Rectal smooth muscle tissue (tissue), 1 donor: ENCODE measurements at regions not wholly inside any gene's neighbourhood (a gene's known extent, or its start where the extent isn't known, plus 50 kb on each side); places are given as distances from the start of the nearest gene placed in this dataset.

Experiments
- H3K27ac ChIP-seq: one replicate; pipeline ENCODE4 v1.7.0; 2013; ENCODE audit warnings: low read depth, low read length, inconsistent platforms
- H3K27me3 ChIP-seq: one replicate; pipeline ENCODE4 v1.7.0; 2013; ENCODE audit warnings: low read length; ENCODE audit not compliant: control insufficient read depth, insufficient read depth
- H3K36me3 ChIP-seq: one replicate; pipeline ENCODE4 v1.7.0; 2013; ENCODE audit warnings: low read length; ENCODE audit not compliant: control insufficient read depth, insufficient read depth
- H3K4me1 ChIP-seq: one replicate; pipeline ENCODE4 v1.7.0; 2013; ENCODE audit warnings: low read length; ENCODE audit not compliant: control insufficient read depth, insufficient read depth
- H3K4me3 ChIP-seq: one replicate; pipeline ENCODE4 v1.7.0; 2013; ENCODE audit warnings: low read length
- H3K9ac ChIP-seq: one replicate; pipeline ENCODE4 v1.7.0; 2013; ENCODE audit warnings: low read length

DNA sequence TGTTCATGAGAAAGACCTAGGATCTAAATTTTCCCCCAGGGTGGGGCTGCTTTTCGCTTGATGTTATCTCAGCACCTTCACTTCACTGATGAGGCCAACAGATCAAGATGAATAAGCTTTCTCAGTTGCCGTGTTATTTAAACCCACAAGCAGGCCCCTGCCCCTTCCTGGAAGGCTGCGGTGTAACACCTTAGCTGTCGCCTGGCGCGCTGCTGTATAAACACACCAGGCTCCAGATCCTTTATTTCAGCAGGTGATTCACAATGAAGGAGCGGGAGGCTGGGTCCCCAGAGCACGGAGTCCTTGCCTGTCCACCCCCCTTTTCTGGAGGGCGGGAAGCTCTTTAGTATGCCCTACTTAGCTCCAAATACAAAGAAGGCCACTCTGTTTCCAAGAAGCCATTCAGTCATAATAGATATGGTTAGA, 515.4 kb downstream of the FUT8 start:
- no peak overlapping the region for H3K4me3 ChIP-seq
- H3K36me3 ChIP-seq = no peaks in the 10 kb centered on the region
- H3K4me1 ChIP-seq = no peaks in the 10 kb centered on the region
- H3K27me3 ChIP-seq = peaks cover 4% of the 10 kb centered on the region
- H3K9ac ChIP-seq = no peak overlapping the region
- no peak overlapping the region for H3K27ac ChIP-seq

DNA sequence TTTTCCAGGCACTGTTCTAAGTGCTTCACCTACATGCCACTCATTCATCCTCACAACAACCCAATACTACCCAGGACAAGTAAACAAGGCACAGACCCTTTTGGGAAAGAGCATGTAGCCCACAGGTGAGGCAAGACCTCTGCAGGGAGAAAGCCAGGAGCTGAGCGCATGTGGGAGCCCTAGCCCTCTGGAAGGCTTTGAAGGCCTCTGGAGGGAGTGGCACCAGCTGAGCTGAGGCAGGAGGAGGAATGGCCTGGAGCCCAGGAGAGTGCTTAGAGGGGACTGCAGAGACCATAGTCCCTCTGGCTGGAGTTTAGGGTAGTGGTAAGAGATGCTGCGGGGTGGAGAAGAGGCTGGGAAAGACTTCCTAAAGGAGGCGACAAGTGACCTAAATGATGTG, 516.5 kb downstream of the FUT8 start:
- Histone ChIP-seq H3K27me3 (peaks cover 4% of the 10 kb centered on the region), H3K36me3 (no peaks in the 10 kb centered on the region), H3K27ac (no peak overlapping the region), H3K9ac (no peak overlapping the region), H3K4me1 (no peaks in the 10 kb centered on the region), H3K4me3 (no peak overlapping the region)

DNA sequence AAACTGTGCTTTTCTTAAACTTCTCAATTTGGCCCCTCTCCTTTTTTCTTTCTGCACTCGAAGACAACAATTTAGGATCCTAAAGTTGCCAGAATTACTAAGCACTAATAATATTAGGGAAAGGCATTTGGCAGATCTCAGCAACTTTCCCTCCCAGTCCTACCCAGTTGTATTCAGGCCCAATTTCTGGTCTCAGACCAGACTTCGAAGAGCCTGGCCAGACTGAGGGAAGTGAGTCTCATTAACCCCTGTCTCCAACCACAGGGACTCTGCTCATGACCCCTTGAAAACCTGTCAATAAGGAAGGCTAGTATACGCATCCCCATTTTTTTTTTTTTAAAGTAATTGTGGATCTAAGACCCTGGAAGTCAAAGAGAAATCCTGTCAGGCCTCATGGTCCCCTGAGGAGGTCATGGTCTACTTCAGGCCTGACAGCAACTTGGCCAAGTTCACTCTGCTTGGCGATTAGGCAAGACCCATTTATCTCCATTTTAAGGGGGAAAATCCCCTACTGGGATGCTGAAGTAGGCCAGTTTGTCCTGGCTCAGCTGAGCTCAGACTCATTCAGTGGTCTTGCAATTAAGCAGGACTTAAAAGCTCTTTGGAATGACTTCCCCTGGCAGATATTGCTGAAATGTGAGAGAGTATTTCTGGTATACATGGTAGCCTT, 521.0 kb downstream of the FUT8 start:
- Histone ChIP-seq H3K9ac (no peak overlapping the region), H3K27me3 (no peaks in the 10 kb centered on the region), H3K4me3 (no peak overlapping the region), H3K36me3 (no peaks in the 10 kb centered on the region), H3K27ac (no peak overlapping the region), H3K4me1 (no peaks in the 10 kb centered on the region)

- no peak overlapping the region for H3K4me3 ChIP-seq
- H3K27me3 ChIP-seq = no peaks in the 10 kb centered on the region
- H3K36me3 ChIP-seq = no peaks in the 10 kb centered on the region
- H3K9ac ChIP-seq = no peak overlapping the region
- no peaks in the 10 kb centered on the region for H3K4me1 ChIP-seq
- no peak overlapping the region for H3K27ac ChIP-seq
Measured at GRCh38 chr14:65934070-65934435, 521.5 kb downstream of the FUT8 start.

DNA sequence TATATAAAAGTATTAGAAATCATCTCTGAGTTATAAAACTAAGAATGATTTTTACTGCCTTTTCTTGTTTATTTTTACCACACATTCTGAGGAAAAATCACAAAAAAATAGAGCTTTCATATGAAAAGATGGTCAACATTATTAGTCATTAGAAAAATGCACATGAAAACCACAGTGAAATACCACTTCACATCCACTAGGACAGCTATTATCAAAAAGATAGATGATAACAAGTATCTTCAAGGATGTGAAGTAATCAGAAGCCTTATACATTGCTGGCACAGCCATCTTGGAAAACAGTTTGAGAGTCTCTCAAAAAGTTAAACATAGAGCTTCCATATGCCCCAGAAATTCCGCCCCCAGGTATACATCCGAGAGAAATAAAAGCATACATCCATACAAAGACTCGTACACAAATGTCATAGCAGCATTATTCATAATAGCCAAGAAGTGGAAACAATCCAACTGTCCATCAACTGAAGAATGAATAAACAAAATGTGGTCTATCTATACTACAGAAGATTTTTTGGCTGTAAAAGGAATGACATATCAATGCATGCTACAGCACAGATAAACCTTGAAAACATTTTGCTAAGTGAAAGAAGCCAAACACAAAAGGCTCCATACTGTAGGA, 523.9 kb downstream of the FUT8 start:
- Histone ChIP-seq H3K9ac (no peak overlapping the region), H3K27ac (no peak overlapping the region), H3K4me1 (no peaks in the 10 kb centered on the region), H3K4me3 (no peak overlapping the region), H3K27me3 (no peaks in the 10 kb centered on the region), H3K36me3 (no peaks in the 10 kb centered on the region)

GRCh38 chr14:65937079-65937959, 524.8 kb downstream of the FUT8 start:
- H3K27me3 ChIP-seq = no peaks in the 10 kb centered on the region
- no peaks in the 10 kb centered on the region for H3K4me1 ChIP-seq
- H3K27ac ChIP-seq = no peak overlapping the region
- H3K36me3 ChIP-seq = no peaks in the 10 kb centered on the region
- no peak overlapping the region for H3K9ac ChIP-seq
- H3K4me3 ChIP-seq = no peak overlapping the region

- Histone ChIP-seq H3K9ac (no peak overlapping the region), H3K36me3 (no peaks in the 10 kb centered on the region), H3K4me3 (no peak overlapping the region), H3K27me3 (no peaks in the 10 kb centered on the region), H3K4me1 (no peaks in the 10 kb centered on the region), H3K27ac (no peak overlapping the region)
Measured at GRCh38 chr14:65937960-65938316, 525.4 kb downstream of the FUT8 start.

DNA sequence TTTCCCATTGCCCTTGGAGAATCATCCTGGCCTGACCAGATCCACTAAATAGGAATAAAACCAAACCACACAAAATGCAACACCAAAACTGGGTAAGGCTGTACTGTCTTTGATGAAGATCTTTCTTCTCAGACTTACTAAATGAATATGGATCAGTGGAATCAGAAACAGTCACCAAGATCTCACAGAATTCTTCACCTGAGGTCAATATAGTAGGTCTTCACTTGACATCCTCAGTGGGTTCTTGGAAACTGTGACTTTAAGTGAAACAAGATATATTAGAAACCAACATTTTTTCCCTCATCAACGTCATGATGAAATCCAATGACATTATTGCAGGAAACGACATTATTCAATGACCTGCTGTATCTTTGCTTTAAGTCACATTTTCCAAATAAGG, 526.2 kb downstream of the FUT8 start:
- Histone ChIP-seq H3K4me1 (no peaks in the 10 kb centered on the region), H3K4me3 (no peak overlapping the region), H3K27me3 (no peaks in the 10 kb centered on the region), H3K36me3 (no peaks in the 10 kb centered on the region), H3K27ac (no peak overlapping the region), H3K9ac (no peak overlapping the region)

DNA sequence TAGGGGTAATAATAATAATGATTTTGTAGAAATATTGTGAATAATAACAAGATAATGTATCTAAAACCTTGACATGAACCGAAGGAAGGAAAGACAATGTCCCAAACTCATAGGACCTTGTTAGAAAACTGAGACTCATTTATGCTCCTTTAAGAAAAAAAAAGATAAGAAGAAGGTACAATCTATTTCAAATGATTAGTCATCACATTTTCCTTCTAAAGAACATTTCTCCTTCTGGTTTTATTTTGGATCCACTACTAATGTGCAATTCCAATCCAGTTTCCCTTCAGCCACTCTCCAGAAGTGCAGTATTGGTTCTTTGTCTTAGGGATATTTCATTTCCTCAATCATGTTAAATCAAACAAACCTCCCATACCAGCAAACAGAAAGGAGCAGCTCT, 526.7 kb downstream of the FUT8 start:
- Histone ChIP-seq H3K4me1 (no peaks in the 10 kb centered on the region), H3K4me3 (no peak overlapping the region), H3K27me3 (no peaks in the 10 kb centered on the region), H3K27ac (no peak overlapping the region), H3K36me3 (no peaks in the 10 kb centered on the region), H3K9ac (no peak overlapping the region)

DNA sequence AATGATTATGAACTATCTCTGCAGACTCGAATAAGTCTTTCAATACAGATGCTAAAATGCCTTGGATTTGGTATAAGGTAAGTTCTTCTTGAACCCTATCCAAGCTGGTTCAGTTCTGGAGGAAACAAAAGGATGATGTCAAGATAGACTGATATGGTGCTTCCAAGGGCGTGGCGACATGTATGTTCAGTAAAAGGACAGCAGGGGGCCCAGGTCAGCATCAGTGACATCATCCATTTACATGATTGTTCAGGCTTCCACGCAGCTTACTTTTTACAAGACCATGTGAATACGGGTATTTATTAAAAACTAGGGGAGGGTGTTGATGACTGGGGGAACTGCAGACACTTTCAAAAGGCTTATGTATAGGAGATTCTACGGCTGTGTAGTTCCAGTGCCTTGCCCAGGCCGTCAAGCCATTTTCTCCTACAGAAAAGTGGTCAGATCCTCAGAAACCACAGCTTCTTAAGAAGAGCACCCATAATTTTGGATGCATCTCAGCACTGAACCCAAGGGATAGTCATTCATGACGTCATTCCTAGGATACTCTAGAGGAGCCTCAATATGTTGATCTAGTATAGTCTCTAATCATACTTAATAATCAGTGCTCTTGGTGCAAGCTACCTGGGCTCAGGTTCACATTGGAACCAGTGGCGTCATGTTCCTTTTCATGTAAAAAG, 527.7 kb downstream of the FUT8 start:
- Histone ChIP-seq H3K27ac (no peak overlapping the region), H3K36me3 (no peaks in the 10 kb centered on the region), H3K9ac (no peak overlapping the region)

DNA sequence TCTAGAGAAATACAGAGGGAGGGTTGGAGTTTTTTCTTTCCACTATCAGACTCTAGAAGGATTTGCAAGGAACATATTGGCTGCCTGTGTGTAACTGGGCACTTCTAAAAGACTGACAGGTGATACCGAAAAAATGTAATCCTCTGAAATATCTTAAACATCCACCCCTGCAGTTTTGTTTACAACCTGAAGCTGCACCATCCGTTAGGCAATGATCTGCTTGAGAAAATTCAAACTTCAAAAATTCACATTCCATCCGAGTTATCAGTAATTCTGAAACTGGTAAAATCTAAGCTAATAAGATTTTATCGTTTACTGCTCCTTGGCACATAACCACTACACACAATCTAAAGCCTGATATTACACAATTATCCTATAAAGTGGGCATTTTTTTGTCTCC, 528.6 kb downstream of the FUT8 start:
- no peak overlapping the region for H3K27ac ChIP-seq
- no peak overlapping the region for H3K9ac ChIP-seq
- H3K4me1 ChIP-seq = no peaks in the 10 kb centered on the region
- H3K27me3 ChIP-seq = no peaks in the 10 kb centered on the region
- H3K36me3 ChIP-seq = no peaks in the 10 kb centered on the region
- H3K4me3 ChIP-seq = no peak overlapping the region

More for the DNA sequence above, 527.7 kb downstream of the FUT8 start:
- Histone ChIP-seq H3K4me1 (no peaks in the 10 kb centered on the region), H3K27me3 (no peaks in the 10 kb centered on the region), H3K4me3 (no peak overlapping the region)

DNA sequence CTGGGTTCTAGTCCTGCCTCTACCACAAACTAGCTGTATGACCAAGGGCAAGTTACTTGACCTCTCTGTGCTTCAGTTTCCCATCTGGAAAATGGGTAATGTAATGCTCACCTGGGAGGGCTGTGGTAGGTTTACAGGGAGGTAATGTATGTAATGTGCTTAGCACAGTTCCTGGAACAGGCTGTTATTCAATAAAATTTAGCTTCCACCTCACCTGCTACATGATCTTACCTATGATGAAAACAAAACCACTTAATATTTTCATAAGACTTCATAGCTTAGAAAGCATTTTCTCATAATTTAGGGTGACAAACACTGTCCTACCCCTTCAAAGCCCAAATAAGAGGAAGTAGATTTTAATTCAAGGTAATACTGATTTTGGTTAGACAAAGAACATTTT, 530.6 kb downstream of the FUT8 start:
- Histone ChIP-seq H3K9ac (no peak overlapping the region), H3K36me3 (no peaks in the 10 kb centered on the region), H3K4me1 (no peaks in the 10 kb centered on the region), H3K27ac (no peak overlapping the region), H3K4me3 (no peak overlapping the region), H3K27me3 (peaks cover 2% of the 10 kb centered on the region)
